ENCODE measurements at regions not wholly inside any gene's neighbourhood (a gene's known extent, or its start where the extent isn't known, plus 50 kb on each side); places are given as distances from the start of the nearest gene placed in this dataset.

- no peaks in the 10 kb centered on the region for H3K36me3 ChIP-seq (ENCODE audit: control insufficient read depth, insufficient read depth, low read length)
- H4K20me1 ChIP-seq (ENCODE audit: control insufficient read depth, extremely low read depth, insufficient read depth, low read length): no peaks in the 10 kb centered on the region
- DNase-seq (ENCODE audit: low read depth in 2 of 2): no peak
- no peak overlapping the region for H3K27ac ChIP-seq (ENCODE audit: insufficient read depth, low read length)
- no peak overlapping the region for H3K4me2 ChIP-seq (ENCODE audit: extremely low read depth, insufficient read depth, low read length)
- H2AFZ ChIP-seq (ENCODE audit: low read length): no peak overlapping the region
- no peak for TF ChIP-seq EZH2 (IDR thresholded peaks at IDR 0.05; ENCODE audit: low read length, missing control alignments)
- TF ChIP-seq, protein P1, sequence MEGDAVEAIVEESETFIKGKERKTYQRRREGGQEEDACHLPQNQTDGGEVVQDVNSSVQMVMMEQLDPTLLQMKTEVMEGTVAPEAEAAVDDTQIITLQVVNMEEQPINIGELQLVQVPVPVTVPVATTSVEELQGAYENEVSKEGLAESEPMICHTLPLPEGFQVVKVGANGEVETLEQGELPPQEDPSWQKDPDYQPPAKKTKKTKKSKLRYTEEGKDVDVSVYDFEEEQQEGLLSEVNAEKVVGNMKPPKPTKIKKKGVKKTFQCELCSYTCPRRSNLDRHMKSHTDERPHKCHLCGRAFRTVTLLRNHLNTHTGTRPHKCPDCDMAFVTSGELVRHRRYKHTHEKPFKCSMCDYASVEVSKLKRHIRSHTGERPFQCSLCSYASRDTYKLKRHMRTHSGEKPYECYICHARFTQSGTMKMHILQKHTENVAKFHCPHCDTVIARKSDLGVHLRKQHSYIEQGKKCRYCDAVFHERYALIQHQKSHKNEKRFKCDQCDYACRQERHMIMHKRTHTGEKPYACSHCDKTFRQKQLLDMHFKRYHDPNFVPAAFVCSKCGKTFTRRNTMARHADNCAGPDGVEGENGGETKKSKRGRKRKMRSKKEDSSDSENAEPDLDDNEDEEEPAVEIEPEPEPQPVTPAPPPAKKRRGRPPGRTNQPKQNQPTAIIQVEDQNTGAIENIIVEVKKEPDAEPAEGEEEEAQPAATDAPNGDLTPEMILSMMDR (conservative IDR thresholded peaks at IDR 0.05 in 1 of 2, IDR thresholded peaks at IDR 0.05 in 1 of 2; ENCODE audit: low read depth in 1 of 2, low read length in 2 of 2): no peak
- no peaks in the 10 kb centered on the region for H3K79me2 ChIP-seq (ENCODE audit: control insufficient read depth, insufficient read depth, low read length)
- H3K27me3 ChIP-seq (ENCODE audit: control insufficient read depth, insufficient read depth, low read length): no peaks in the 10 kb centered on the region
- no peak overlapping the region for H3K4me3 ChIP-seq (replicated peaks in 1 of 4; ENCODE audit: control extremely low read depth in 1 of 4, insufficient read depth in 1 of 4, low read depth in 3 of 4, low read length in 4 of 4)
- H3K4me1 ChIP-seq (ENCODE audit: control insufficient read depth, extremely low read depth, insufficient read depth, low read length): no peaks in the 10 kb centered on the region
- no peak overlapping the region for H3K9ac ChIP-seq (ENCODE audit: insufficient read depth, low read length)
- no peaks in the 10 kb centered on the region for H3K9me3 ChIP-seq (ENCODE audit: control insufficient read depth, insufficient read depth, low read depth, low read length)
Observed at GRCh38 chr6:137787016-137787415, 80.0 kb upstream of the TNFAIP3 start.

DNA sequence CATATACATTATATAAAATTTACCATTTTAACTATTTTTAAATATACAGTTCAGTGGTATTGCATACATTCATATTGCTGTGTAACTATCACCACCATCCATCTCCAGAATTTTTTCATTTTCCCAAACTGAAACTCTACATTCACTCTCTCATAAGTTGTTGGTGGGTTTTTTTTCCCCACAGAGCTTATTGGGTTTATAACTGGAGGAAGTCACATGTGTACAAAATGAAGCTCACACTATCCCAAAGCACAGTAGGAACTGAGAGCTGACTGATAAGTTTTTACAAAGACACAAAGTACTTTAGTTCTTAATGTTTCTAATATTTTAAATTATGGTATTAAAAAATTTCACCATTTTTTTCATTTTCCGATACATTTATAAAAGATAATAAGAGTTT, 78.8 kb upstream of the TNFAIP3 start:
- Histone ChIP-seq H3K36me3 (ENCODE audit: control insufficient read depth, insufficient read depth, low read length) (no peaks in the 10 kb centered on the region), H3K4me2 (ENCODE audit: extremely low read depth, insufficient read depth, low read length) (no peak overlapping the region), H3K27ac (ENCODE audit: insufficient read depth, low read length) (no peak overlapping the region), H2AFZ (ENCODE audit: low read length) (no peak overlapping the region), H3K27me3 (ENCODE audit: control insufficient read depth, insufficient read depth, low read length) (no peaks in the 10 kb centered on the region), H3K4me3 (replicated peaks in 1 of 4; ENCODE audit: control extremely low read depth in 1 of 4, insufficient read depth in 1 of 4, low read depth in 3 of 4, low read length in 4 of 4) (no peak overlapping the region), H4K20me1 (ENCODE audit: control insufficient read depth, extremely low read depth, insufficient read depth, low read length) (no peaks in the 10 kb centered on the region), H3K4me1 (ENCODE audit: control insufficient read depth, extremely low read depth, insufficient read depth, low read length) (no peaks in the 10 kb centered on the region), H3K9ac (ENCODE audit: insufficient read depth, low read length) (no peak overlapping the region), H3K9me3 (ENCODE audit: control insufficient read depth, insufficient read depth, low read depth, low read length) (no peaks in the 10 kb centered on the region), H3K79me2 (ENCODE audit: control insufficient read depth, insufficient read depth, low read length) (no peaks in the 10 kb centered on the region)
- no peak for DNase-seq (ENCODE audit: low read depth in 2 of 2)
- TF ChIP-seq EZH2 (IDR thresholded peaks at IDR 0.05; ENCODE audit: low read length, missing control alignments): no peak
- TF ChIP-seq, protein P1 (conservative IDR thresholded peaks at IDR 0.05 in 1 of 2, IDR thresholded peaks at IDR 0.05 in 1 of 2; ENCODE audit: low read depth in 1 of 2, low read length in 2 of 2): no peak

GRCh38 chr6:137791281-137792159, 75.5 kb upstream of the TNFAIP3 start:
- Histone ChIP-seq H3K27me3 (ENCODE audit: control insufficient read depth, insufficient read depth, low read length) (no peaks in the 10 kb centered on the region), H3K4me3 (replicated peaks in 1 of 4; ENCODE audit: control extremely low read depth in 1 of 4, insufficient read depth in 1 of 4, low read depth in 3 of 4, low read length in 4 of 4) (no peak overlapping the region), H3K79me2 (ENCODE audit: control insufficient read depth, insufficient read depth, low read length) (no peaks in the 10 kb centered on the region), H3K9me3 (ENCODE audit: control insufficient read depth, insufficient read depth, low read depth, low read length) (no peaks in the 10 kb centered on the region), H2AFZ (ENCODE audit: low read length) (no peak overlapping the region), H3K4me1 (ENCODE audit: control insufficient read depth, extremely low read depth, insufficient read depth, low read length) (no peaks in the 10 kb centered on the region), H3K27ac (ENCODE audit: insufficient read depth, low read length) (no peak overlapping the region), H3K4me2 (ENCODE audit: extremely low read depth, insufficient read depth, low read length) (no peak overlapping the region), H3K36me3 (ENCODE audit: control insufficient read depth, insufficient read depth, low read length) (no peaks in the 10 kb centered on the region), H4K20me1 (ENCODE audit: control insufficient read depth, extremely low read depth, insufficient read depth, low read length) (no peaks in the 10 kb centered on the region), H3K9ac (ENCODE audit: insufficient read depth, low read length) (no peak overlapping the region)
- TF ChIP-seq, protein P1 (conservative IDR thresholded peaks at IDR 0.05 in 1 of 2, IDR thresholded peaks at IDR 0.05 in 1 of 2; ENCODE audit: low read depth in 1 of 2, low read length in 2 of 2): no peak
- no peak for TF ChIP-seq EZH2 (IDR thresholded peaks at IDR 0.05; ENCODE audit: low read length, missing control alignments)
- DNase-seq (ENCODE audit: low read depth in 2 of 2): no peak
